PC-9 (cell line): ENCODE measurements at regions not wholly inside any gene's neighbourhood (a gene's known extent, or its start where the extent isn't known, plus 50 kb on each side); places are given as distances from the start of the nearest gene placed in this dataset.

Experiments used
- BruUV-seq: library from RNA; stranded (reverse); fragments of 400-500 nt; replicated peaks from 2 replicates; lab custom pipeline; 2021; lab: Mats Ljungman, UMichigan
- CTCF ChIA-PET: fragments of 300-600 bp; sonication (Branson Sonifier 250); formaldehyde crosslinking; loops from one replicate; lab custom pipeline; 2022; ENCODE audit warnings: antibody characterized with exemption; lab: Charles Lee
- POLR2A ChIA-PET: fragments of 300-600 bp; sonication (Branson Sonifier 250); formaldehyde crosslinking; loops from one replicate; lab custom pipeline; 2022; ENCODE audit warnings: antibody characterized with exemption; ENCODE audit not compliant: unreplicated experiment; lab: Charles Lee
- DNase-seq, 2 experiments: peaks; one replicate each; pipeline versions ENCODE4 v3.0.0 to v3.0.0-alpha.2; 2015 to 2022; ENCODE audit warnings: mixed read lengths in 1 of 2
- H2AFZ ChIP-seq: fragments of 200-600 bp; sonication (generic); 2 replicates; pipeline ENCODE4 v1.8.1; 2017; ENCODE audit warnings: antibody characterized with exemption
- H3F3A ChIP-seq: fragments of 200-600 bp; sonication (generic); 2 replicates; pipeline ENCODE4 v1.8.1; 2017; ENCODE audit warnings: antibody characterized with exemption, mild to moderate bottlenecking, low read depth; ENCODE audit not compliant: insufficient read depth
- H3K27ac ChIP-seq: fragments of 200-600 bp; sonication (generic); 2 replicates; pipeline ENCODE4 v1.6.1; 2016; ENCODE audit warnings: mixed run types
- H3K27me3 ChIP-seq: fragments of 200-600 bp; sonication (generic); 2 replicates; pipeline ENCODE4 v1.6.1; 2016; ENCODE audit warnings: low read depth, mixed run types; ENCODE audit not compliant: insufficient read depth
- H3K36me3 ChIP-seq: fragments of 200-600 bp; sonication (generic); 2 replicates; pipeline ENCODE4 v1.6.1; 2016; ENCODE audit warnings: low read depth, mixed run types
- H3K4me1 ChIP-seq: fragments of 200-600 bp; sonication (generic); replicated peaks from 2 replicates; pipeline ENCODE4 v1.6.1; 2016; ENCODE audit warnings: mixed run types; ENCODE audit not compliant: insufficient read depth
- H3K4me2 ChIP-seq: fragments of 200-600 bp; sonication (generic); 2 replicates; pipeline ENCODE4 v1.6.1; 2017; ENCODE audit warnings: mixed run types
- H3K4me3 ChIP-seq: fragments of 200-600 bp; sonication (generic); 2 replicates; pipeline ENCODE4 v1.6.1; 2016; ENCODE audit warnings: mixed run types
- H3K79me2 ChIP-seq: fragments of 200-600 bp; sonication (generic); 2 replicates; pipeline ENCODE4 v1.6.1; 2017; ENCODE audit warnings: low read depth, mixed run types
- H3K9me2 ChIP-seq: fragments of 200-600 bp; sonication (generic); 2 replicates; pipeline ENCODE4 v1.8.1; 2017; ENCODE audit warnings: mild to moderate bottlenecking; ENCODE audit not compliant: insufficient read depth
- H3K9me3 ChIP-seq: fragments of 200-600 bp; sonication (generic); 2 replicates; pipeline ENCODE4 v1.8.1; 2016; ENCODE audit warnings: low read depth; ENCODE audit not compliant: insufficient read depth
- H4K20me1 ChIP-seq: fragments of 200-600 bp; sonication (generic); 2 replicates; pipeline ENCODE4 v1.8.1; 2017; ENCODE audit not compliant: insufficient read depth
- EZH2 ChIP-seq: fragments of 200-600 bp; sonication (generic); IDR thresholded peaks from 2 replicates; pipeline ENCODE4 v1.8.0; 2017; ENCODE audit warnings: antibody characterized with exemption, low read depth
- intact Hi-C: fragments of 100-400 bp; cut with micrococcal nuclease; formaldehyde crosslinking; loops from one replicate; pipeline ENCODE4 v1.10.0; 2022; ENCODE audit not compliant: unreplicated experiment
- TF ChIP-seq, protein P1 (sequence below): fragments of 200-600 bp; sonication (generic); conservative IDR thresholded peaks from 2 replicates; pipeline ENCODE4 v1.6.1; 2017; ENCODE audit warnings: mixed run types, antibody characterized with exemption, mild to moderate bottlenecking, moderate library complexity

DNA sequence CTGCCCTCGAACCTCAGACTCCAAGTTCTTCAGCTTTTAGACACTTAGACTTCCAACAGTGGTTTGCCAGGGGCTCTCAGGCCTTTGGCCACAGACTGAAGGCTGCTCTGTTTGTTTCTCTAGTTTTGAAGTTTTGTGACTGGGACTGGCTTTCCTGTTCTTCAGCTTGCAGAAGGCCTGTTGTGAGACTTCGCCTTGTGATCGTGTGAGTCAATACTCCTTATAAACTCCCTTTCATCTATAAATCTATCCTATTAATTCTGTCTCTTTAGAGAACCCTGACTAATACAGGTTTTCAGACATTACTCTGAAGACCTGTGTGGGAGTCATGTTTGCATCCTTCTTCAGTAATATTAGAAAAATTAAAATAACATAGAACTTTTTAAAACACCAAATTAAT is 289.1 kb downstream of the RMST start:
- no peaks in the 10 kb centered on the region for H3K79me2 ChIP-seq
- no peaks in the 10 kb centered on the region for H3F3A ChIP-seq
- CTCF ChIA-PET: no interaction called here
- BruUV-seq: no TSS peak
- no peak for DNase-seq
- POLR2A ChIA-PET: no interaction called here
- H3K4me1 ChIP-seq: no peaks in the 10 kb centered on the region
- TF ChIP-seq EZH2: no peak
- TF ChIP-seq, protein P1, sequence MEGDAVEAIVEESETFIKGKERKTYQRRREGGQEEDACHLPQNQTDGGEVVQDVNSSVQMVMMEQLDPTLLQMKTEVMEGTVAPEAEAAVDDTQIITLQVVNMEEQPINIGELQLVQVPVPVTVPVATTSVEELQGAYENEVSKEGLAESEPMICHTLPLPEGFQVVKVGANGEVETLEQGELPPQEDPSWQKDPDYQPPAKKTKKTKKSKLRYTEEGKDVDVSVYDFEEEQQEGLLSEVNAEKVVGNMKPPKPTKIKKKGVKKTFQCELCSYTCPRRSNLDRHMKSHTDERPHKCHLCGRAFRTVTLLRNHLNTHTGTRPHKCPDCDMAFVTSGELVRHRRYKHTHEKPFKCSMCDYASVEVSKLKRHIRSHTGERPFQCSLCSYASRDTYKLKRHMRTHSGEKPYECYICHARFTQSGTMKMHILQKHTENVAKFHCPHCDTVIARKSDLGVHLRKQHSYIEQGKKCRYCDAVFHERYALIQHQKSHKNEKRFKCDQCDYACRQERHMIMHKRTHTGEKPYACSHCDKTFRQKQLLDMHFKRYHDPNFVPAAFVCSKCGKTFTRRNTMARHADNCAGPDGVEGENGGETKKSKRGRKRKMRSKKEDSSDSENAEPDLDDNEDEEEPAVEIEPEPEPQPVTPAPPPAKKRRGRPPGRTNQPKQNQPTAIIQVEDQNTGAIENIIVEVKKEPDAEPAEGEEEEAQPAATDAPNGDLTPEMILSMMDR: no peak
- no peaks in the 10 kb centered on the region for H4K20me1 ChIP-seq
- no peak overlapping the region for H3K4me2 ChIP-seq
- H3K9me2 ChIP-seq: no peaks in the 10 kb centered on the region; the same call in 1 of the 2 replicates
- no peak overlapping the region for H3K27ac ChIP-seq
- no peaks in the 10 kb centered on the region; the same call in 1 of the 2 replicates for H3K9me3 ChIP-seq
- H3K27me3 ChIP-seq: peaks cover 5% of the 10 kb centered on the region; the same call in 1 of the 2 replicates
- H2AFZ ChIP-seq: no peak overlapping the region
- intact Hi-C loops: no loop called here
- H3K36me3 ChIP-seq: no peaks in the 10 kb centered on the region
- no peak overlapping the region for H3K4me3 ChIP-seq

DNA sequence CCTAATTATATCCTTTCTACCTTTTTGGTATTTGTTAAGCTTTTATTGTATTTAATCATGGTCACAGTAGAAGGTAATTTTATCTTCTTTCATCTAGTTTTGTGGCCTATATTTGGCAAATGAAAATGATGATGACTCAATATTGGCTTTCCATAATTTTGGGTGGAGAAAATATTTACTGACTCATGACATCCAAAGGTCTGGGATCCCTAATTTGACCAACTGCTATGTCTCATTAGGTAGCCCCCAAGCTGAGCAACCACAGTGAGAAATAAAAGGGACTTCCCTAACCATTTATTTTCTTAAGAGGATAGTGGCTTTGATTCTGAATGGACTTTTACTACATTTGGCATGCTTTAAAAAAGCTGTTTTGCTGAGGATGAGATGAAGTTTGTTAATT is 289.5 kb downstream of the RMST start:
- H3K4me2 ChIP-seq: no peak overlapping the region
- H3K9me3 ChIP-seq: no peaks in the 10 kb centered on the region; the same call in 1 of the 2 replicates
- no peaks in the 10 kb centered on the region; the same call in 1 of the 2 replicates for H3K9me2 ChIP-seq
- H3K27ac ChIP-seq: no peak overlapping the region
- intact Hi-C loops: no loop called here
- H3K79me2 ChIP-seq: no peaks in the 10 kb centered on the region
- no peak for DNase-seq
- POLR2A ChIA-PET: no interaction called here
- CTCF ChIA-PET: no interaction called here
- H3K4me1 ChIP-seq: no peaks in the 10 kb centered on the region
- H3K4me3 ChIP-seq: no peak overlapping the region
- H3K36me3 ChIP-seq: no peaks in the 10 kb centered on the region
- H4K20me1 ChIP-seq: no peaks in the 10 kb centered on the region
- no TSS peak for BruUV-seq
- no peak overlapping the region for H2AFZ ChIP-seq
- H3K27me3 ChIP-seq: peaks cover 5% of the 10 kb centered on the region; the same call in 1 of the 2 replicates
- H3F3A ChIP-seq: no peaks in the 10 kb centered on the region
- TF ChIP-seq EZH2: no peak
- TF ChIP-seq, protein P1: no peak

DNA sequence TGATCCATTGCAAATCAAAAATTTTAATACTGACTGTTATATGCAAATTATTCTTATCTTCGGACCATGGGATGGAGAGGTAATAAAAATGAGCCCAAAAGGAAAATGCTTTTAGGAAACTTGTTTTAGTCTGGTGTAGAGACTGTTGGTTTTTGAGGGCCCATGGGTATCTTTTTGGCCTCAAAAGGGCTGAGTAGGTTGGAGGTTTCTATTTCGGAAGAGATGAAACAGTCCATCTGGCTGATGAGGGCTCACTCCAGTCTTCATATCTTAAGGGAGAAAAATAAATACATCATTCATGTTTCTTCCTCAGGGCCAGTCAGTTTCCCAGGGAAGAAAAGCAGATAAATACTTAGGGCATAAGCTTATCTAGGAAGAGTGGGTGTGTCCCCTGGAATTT is 290.7 kb downstream of the RMST start:
- H3K27me3 ChIP-seq: peaks cover 5% of the 10 kb centered on the region; the same call in 1 of the 2 replicates
- H3K4me1 ChIP-seq: no peaks in the 10 kb centered on the region
- no peak overlapping the region for H2AFZ ChIP-seq
- no peaks in the 10 kb centered on the region for H3F3A ChIP-seq
- intact Hi-C loops: no loop called here
- H3K9me3 ChIP-seq: no peaks in the 10 kb centered on the region; the same call in 1 of the 2 replicates
- DNase-seq: no peak
- no peak overlapping the region for H3K27ac ChIP-seq
- H3K9me2 ChIP-seq: no peaks in the 10 kb centered on the region
- POLR2A ChIA-PET: no interaction called here
- H3K4me2 ChIP-seq: no peak overlapping the region
- CTCF ChIA-PET: no interaction called here
- no peaks in the 10 kb centered on the region for H3K79me2 ChIP-seq
- no peaks in the 10 kb centered on the region for H4K20me1 ChIP-seq
- no peaks in the 10 kb centered on the region for H3K36me3 ChIP-seq
- TF ChIP-seq, protein P1: no peak
- no peak for TF ChIP-seq EZH2
- BruUV-seq: no TSS peak
- no peak overlapping the region for H3K4me3 ChIP-seq
